ENCODE measurements at regions not wholly inside any gene's neighbourhood (a gene's known extent, or its start where the extent isn't known, plus 50 kb on each side); places are given as distances from the start of the nearest gene placed in this dataset.

- DNase-seq: no peak
Measured at GRCh38 chr10:57300718-57301117, 939.7 kb upstream of the ZWINT start.

GRCh38 chr10:57294698-57295097, 933.6 kb upstream of the ZWINT start:
- DNase-seq: no peak

- no peak for DNase-seq
Measured at GRCh38 chr10:57288754-57289153, 927.7 kb upstream of the ZWINT start.

GRCh38 chr10:57262892-57263291, 901.8 kb upstream of the ZWINT start:
- no peak for DNase-seq

GRCh38 chr10:57260175-57260574, 899.1 kb upstream of the ZWINT start:
- no peak for DNase-seq

GRCh38 chr10:57249615-57250281, 888.7 kb upstream of the ZWINT start:
- DNase-seq: no peak

GRCh38 chr10:57247271-57247670, 886.2 kb upstream of the ZWINT start:
- no peak for DNase-seq

- DNase-seq: no peak
Measured at GRCh38 chr10:57225920-57226319, 864.9 kb upstream of the ZWINT start.

GRCh38 chr10:57224811-57225210, 863.8 kb upstream of the ZWINT start:
- DNase-seq: no peak

GRCh38 chr10:57222603-57223002, 861.5 kb upstream of the ZWINT start:
- no peak for DNase-seq

- DNase-seq: no peak
Measured at GRCh38 chr10:57222129-57222528, 861.1 kb upstream of the ZWINT start.

- DNase-seq: no peak
Measured at GRCh38 chr10:57221674-57222073, 860.6 kb upstream of the ZWINT start.

GRCh38 chr10:57218382-57218781, 857.3 kb upstream of the ZWINT start:
- DNase-seq: no peak

- DNase-seq: no peak
Measured at GRCh38 chr10:57202356-57202755, 841.3 kb upstream of the ZWINT start.

- DNase-seq: no peak
Measured at GRCh38 chr10:57188846-57189245, 827.8 kb upstream of the ZWINT start.

- no peak for DNase-seq
Measured at GRCh38 chr10:57186201-57186600, 825.1 kb upstream of the ZWINT start.

- DNase-seq: no peak
Measured at GRCh38 chr10:57169597-57169996, 808.5 kb upstream of the ZWINT start.

- DNase-seq: no peak
Measured at GRCh38 chr10:57168611-57169240, 807.7 kb upstream of the ZWINT start.

- no peak for DNase-seq
Measured at GRCh38 chr10:57165671-57166070, 804.6 kb upstream of the ZWINT start.

GRCh38 chr10:57162231-57162630, 801.2 kb upstream of the ZWINT start:
- no peak for DNase-seq

- no peak for DNase-seq
Measured at GRCh38 chr10:57161157-57161556, 800.1 kb upstream of the ZWINT start.

- no peak for DNase-seq
Measured at GRCh38 chr10:57145548-57145947, 784.5 kb upstream of the ZWINT start.

- no peak for DNase-seq
Measured at GRCh38 chr10:57142925-57143576, 782.0 kb upstream of the ZWINT start.

- no peak for DNase-seq
Measured at GRCh38 chr10:57141708-57142107, 780.6 kb upstream of the ZWINT start.
